ENCODE measurements at regions not wholly inside any gene's neighbourhood (a gene's known extent, or its start where the extent isn't known, plus 50 kb on each side); places are given as distances from the start of the nearest gene placed in this dataset.

DNA sequence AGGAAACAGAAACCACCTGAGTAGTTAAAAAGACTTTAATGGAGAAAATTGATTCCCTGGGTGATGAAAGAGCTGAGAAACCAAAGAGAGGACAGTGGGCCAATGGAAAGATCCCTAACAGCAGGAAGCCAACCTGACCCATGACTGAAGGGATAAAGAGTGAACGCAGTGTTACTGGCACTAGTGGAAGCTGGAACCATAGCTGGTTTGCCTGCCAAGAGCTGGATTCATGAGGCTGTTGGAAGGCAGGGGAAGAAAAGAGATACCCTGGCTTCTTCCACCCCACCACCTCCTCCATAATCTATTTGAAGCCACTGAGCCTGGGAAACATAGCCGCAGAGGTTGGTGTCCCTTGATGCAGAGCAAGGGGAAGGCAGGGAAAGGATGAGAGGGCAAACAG, 125.5 kb upstream of the PRKD1 start:
- H4K20me1 ChIP-seq (ENCODE audit: low read length), result no peaks in the 10 kb centered on the region
- H3K4me1 ChIP-seq (ENCODE audit: insufficient read depth, low read length), result no peaks in the 10 kb centered on the region
- H3K9me3 ChIP-seq (ENCODE audit: low read length), result no peaks in the 10 kb centered on the region
- ATAC-seq, result no peak
- no peak overlapping the region for H3K27ac ChIP-seq (ENCODE audit: low read length)
- ChIA-PET CTCF (no interaction called here), POLR2A (ENCODE audit: unreplicated experiment) (no interaction called here)
- H3K4me3 ChIP-seq (ENCODE audit: low read length), result no peak overlapping the region
- H3K9ac ChIP-seq (ENCODE audit: low read length), result no peak overlapping the region
- H3K27me3 ChIP-seq (ENCODE audit: low read length), result 0 out of 2 replicates have a peak, but pooled peaks cover 3% of the 10 kb centered on the region
- H3K9me2 ChIP-seq (replicated peaks; ENCODE audit: low read length), result no peaks in the 10 kb centered on the region
- no peaks in the 10 kb centered on the region for H3F3A ChIP-seq (ENCODE audit: low read length, unreplicated experiment)
- H3K4me2 ChIP-seq (ENCODE audit: low read length), result no peak overlapping the region
- TF ChIP-seq EZH2 (IDR thresholded peaks at IDR 0.05; ENCODE audit: low read length, unreplicated experiment) (no peak), EZH2phosphoT487 (IDR thresholded peaks at IDR 0.05; ENCODE audit: borderline replicate concordance, low read length) (no peak)
- TF ChIP-seq, protein P1, sequence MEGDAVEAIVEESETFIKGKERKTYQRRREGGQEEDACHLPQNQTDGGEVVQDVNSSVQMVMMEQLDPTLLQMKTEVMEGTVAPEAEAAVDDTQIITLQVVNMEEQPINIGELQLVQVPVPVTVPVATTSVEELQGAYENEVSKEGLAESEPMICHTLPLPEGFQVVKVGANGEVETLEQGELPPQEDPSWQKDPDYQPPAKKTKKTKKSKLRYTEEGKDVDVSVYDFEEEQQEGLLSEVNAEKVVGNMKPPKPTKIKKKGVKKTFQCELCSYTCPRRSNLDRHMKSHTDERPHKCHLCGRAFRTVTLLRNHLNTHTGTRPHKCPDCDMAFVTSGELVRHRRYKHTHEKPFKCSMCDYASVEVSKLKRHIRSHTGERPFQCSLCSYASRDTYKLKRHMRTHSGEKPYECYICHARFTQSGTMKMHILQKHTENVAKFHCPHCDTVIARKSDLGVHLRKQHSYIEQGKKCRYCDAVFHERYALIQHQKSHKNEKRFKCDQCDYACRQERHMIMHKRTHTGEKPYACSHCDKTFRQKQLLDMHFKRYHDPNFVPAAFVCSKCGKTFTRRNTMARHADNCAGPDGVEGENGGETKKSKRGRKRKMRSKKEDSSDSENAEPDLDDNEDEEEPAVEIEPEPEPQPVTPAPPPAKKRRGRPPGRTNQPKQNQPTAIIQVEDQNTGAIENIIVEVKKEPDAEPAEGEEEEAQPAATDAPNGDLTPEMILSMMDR (conservative IDR thresholded peaks at IDR 0.05; ENCODE audit: low read depth, low read length), result no peak
- BruUV-seq (replicated peaks), result no TSS peak
- no peak for DNase-seq
- no peak overlapping the region for H2AFZ ChIP-seq (ENCODE audit: low read length)
- H3K36me3 ChIP-seq (ENCODE audit: low read depth, low read length), result no peaks in the 10 kb centered on the region
- no peaks in the 10 kb centered on the region for H3K79me2 ChIP-seq (ENCODE audit: low read length)
- intact Hi-C loops (cut with micrococcal nuclease), result no loop called here

DNA sequence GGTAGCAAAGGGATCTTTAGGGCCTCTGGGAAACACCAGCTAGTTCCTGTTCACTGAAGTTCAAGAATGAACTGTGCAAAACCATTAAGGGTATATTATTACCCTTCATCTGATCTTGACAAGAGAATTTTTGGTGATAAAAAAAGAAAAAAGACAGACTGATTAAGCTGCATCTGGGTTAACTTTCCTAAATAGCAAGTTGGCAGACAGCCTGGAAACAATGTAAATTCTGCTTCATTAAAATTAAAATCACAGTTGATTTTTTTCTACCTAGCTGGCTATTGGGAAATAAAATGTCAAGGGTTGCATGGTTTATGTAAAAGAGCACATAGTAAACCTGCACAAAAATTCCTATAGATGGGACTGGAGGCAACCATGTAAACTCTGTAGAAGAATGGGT, 126.6 kb upstream of the PRKD1 start:
- 0 out of 2 replicates have a peak, but pooled peaks cover 3% of the 10 kb centered on the region for H3K27me3 ChIP-seq (ENCODE audit: low read length)
- H3K36me3 ChIP-seq (ENCODE audit: low read depth, low read length), result no peaks in the 10 kb centered on the region
- H3K27ac ChIP-seq (ENCODE audit: low read length), result no peak overlapping the region
- no peak for TF ChIP-seq EZH2 (IDR thresholded peaks at IDR 0.05; ENCODE audit: low read length, unreplicated experiment)
- intact Hi-C loops (cut with micrococcal nuclease), result no loop called here
- no peaks in the 10 kb centered on the region for H3K9me3 ChIP-seq (ENCODE audit: low read length)
- H3K4me3 ChIP-seq (ENCODE audit: low read length), result no peak overlapping the region
- no peaks in the 10 kb centered on the region for H3F3A ChIP-seq (ENCODE audit: low read length, unreplicated experiment)
- no peak overlapping the region for H3K4me2 ChIP-seq (ENCODE audit: low read length)
- no peak overlapping the region for H3K9ac ChIP-seq (ENCODE audit: low read length)
- H3K4me1 ChIP-seq (ENCODE audit: insufficient read depth, low read length), result no peaks in the 10 kb centered on the region
- no peak for DNase-seq
- no peaks in the 10 kb centered on the region for H3K79me2 ChIP-seq (ENCODE audit: low read length)
- no peak overlapping the region for H2AFZ ChIP-seq (ENCODE audit: low read length)
- ChIA-PET POLR2A (ENCODE audit: unreplicated experiment) (no interaction called here), CTCF (no interaction called here)
- BruUV-seq (replicated peaks), result no TSS peak
- no peaks in the 10 kb centered on the region for H4K20me1 ChIP-seq (ENCODE audit: low read length)
- no peak for ATAC-seq
- no peaks in the 10 kb centered on the region for H3K9me2 ChIP-seq (replicated peaks; ENCODE audit: low read length)

DNA sequence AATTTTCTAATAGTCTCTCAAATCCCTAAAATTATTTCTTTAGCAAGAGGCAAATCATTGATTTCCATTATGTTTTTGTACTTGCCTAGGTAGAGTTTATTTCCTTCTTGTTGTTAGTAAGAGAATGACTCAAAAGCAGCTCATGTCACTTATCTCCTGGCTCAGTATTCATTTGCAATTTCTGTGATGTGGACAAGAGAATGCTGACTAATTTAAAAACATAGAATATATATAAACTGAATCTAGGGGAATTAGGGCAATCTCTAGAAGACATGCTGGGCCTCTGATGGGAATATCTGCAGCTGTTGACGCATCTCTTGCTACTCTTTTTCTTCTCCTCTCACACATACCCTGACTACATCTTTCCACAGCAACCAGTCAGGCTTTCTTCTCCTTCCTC, 130.8 kb upstream of the PRKD1 start:
- ATAC-seq, result no peak
- no peaks in the 10 kb centered on the region for H3K79me2 ChIP-seq (ENCODE audit: low read length)
- TF ChIP-seq EZH2phosphoT487 (IDR thresholded peaks at IDR 0.05; ENCODE audit: borderline replicate concordance, low read length) (no peak), EZH2 (IDR thresholded peaks at IDR 0.05; ENCODE audit: low read length, unreplicated experiment) (no peak)
- H3K27me3 ChIP-seq (ENCODE audit: low read length), result 0 out of 2 replicates have a peak, but pooled peaks cover 3% of the 10 kb centered on the region
- ChIA-PET CTCF (no interaction called here), POLR2A (ENCODE audit: unreplicated experiment) (no interaction called here)
- H3F3A ChIP-seq (ENCODE audit: low read length, unreplicated experiment), result no peaks in the 10 kb centered on the region
- H3K9me3 ChIP-seq (ENCODE audit: low read length), result no peaks in the 10 kb centered on the region
- intact Hi-C loops (cut with micrococcal nuclease), result no loop called here
- no peaks in the 10 kb centered on the region for H4K20me1 ChIP-seq (ENCODE audit: low read length)
- H3K36me3 ChIP-seq (ENCODE audit: low read depth, low read length), result no peaks in the 10 kb centered on the region
- no peak overlapping the region for H3K27ac ChIP-seq (ENCODE audit: low read length)
- H3K4me1 ChIP-seq (ENCODE audit: insufficient read depth, low read length), result no peaks in the 10 kb centered on the region
- H3K9ac ChIP-seq (ENCODE audit: low read length), result no peak overlapping the region
- no peaks in the 10 kb centered on the region for H3K9me2 ChIP-seq (replicated peaks; ENCODE audit: low read length)
- H3K4me2 ChIP-seq (ENCODE audit: low read length), result no peak overlapping the region
- no peak for DNase-seq
- no TSS peak for BruUV-seq (replicated peaks)
- H2AFZ ChIP-seq (ENCODE audit: low read length), result no peak overlapping the region
- H3K4me3 ChIP-seq (ENCODE audit: low read length), result no peak overlapping the region

DNA sequence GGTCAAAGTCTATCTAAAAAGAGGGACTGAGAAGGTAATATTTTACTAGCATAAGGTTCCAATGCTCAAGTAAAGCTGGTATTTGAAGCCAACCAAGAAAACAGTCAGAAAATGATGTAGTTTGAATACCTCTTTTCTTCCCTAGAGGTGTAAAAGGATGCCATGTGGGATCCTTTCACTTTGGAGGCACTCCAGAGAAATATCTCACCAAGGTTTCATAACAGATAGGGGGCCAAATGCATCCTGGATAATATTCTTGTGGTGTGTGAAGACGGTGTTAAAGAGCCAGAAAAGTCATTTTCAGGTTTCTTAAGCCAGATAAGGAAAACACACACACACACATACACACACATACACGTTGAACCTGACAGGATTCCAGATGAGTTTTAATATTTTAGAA, 136.1 kb upstream of the PRKD1 start:
- Histone ChIP-seq H3K9me2 (replicated peaks; ENCODE audit: low read length) (no peaks in the 10 kb centered on the region), H3K4me3 (ENCODE audit: low read length) (no peak overlapping the region), H3F3A (ENCODE audit: low read length, unreplicated experiment) (no peaks in the 10 kb centered on the region), H3K27me3 (ENCODE audit: low read length) (0 out of 2 replicates have a peak, but pooled peaks cover 3% of the 10 kb centered on the region), H3K27ac (ENCODE audit: low read length) (no peak overlapping the region), H3K9me3 (ENCODE audit: low read length) (no peaks in the 10 kb centered on the region), H2AFZ (ENCODE audit: low read length) (no peak overlapping the region), H3K9ac (ENCODE audit: low read length) (no peak overlapping the region), H3K4me2 (ENCODE audit: low read length) (no peak overlapping the region), H3K79me2 (ENCODE audit: low read length) (no peaks in the 10 kb centered on the region), H4K20me1 (ENCODE audit: low read length) (no peaks in the 10 kb centered on the region), H3K36me3 (ENCODE audit: low read depth, low read length) (no peaks in the 10 kb centered on the region), H3K4me1 (ENCODE audit: insufficient read depth, low read length) (no peaks in the 10 kb centered on the region)
- TF ChIP-seq, protein P1 (conservative IDR thresholded peaks at IDR 0.05; ENCODE audit: low read depth, low read length), result no peak
- BruUV-seq (replicated peaks), result no TSS peak
- ATAC-seq (no peak), DNase-seq (no peak)
- CTCF ChIA-PET, result no interaction called here
- intact Hi-C loops (cut with micrococcal nuclease), result no loop called here
- POLR2A ChIA-PET (ENCODE audit: unreplicated experiment), result no interaction called here
